GM12874 (cell line): ENCODE measurements at regions not wholly inside any gene's neighbourhood (a gene's known extent, or its start where the extent isn't known, plus 50 kb on each side); places are given as distances from the start of the nearest gene placed in this dataset.

Experiments used
- TF ChIP-seq, protein P1 (sequence below): IDR thresholded peaks from 2 replicates; pipeline ENCODE4 v1.5.1; 2011; ENCODE audit warnings: low read depth, mild to moderate bottlenecking, control low read depth, low read length, moderate library complexity; ENCODE audit not compliant: insufficient read depth

DNA sequence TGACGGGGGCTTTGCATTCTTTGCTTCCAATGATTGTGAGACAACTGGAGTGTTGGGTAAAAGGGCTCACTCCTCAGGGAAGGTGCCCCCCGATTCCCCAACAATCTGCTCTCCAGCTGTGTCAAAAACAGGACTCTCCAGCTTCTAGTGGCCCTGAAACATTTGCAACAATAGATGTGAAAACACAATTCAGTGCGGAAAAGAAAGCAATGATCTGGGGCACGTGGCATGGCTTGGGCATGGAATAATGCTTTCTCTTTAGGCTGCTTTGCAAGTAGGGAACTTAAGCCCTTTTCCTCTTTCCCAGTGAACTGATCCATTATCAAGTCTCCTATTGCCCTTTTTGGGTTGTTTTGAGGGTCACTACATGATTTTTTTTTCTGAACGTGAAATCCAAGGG lies 239.9 kb downstream of the C4orf33 start:
- TF ChIP-seq, protein P1, sequence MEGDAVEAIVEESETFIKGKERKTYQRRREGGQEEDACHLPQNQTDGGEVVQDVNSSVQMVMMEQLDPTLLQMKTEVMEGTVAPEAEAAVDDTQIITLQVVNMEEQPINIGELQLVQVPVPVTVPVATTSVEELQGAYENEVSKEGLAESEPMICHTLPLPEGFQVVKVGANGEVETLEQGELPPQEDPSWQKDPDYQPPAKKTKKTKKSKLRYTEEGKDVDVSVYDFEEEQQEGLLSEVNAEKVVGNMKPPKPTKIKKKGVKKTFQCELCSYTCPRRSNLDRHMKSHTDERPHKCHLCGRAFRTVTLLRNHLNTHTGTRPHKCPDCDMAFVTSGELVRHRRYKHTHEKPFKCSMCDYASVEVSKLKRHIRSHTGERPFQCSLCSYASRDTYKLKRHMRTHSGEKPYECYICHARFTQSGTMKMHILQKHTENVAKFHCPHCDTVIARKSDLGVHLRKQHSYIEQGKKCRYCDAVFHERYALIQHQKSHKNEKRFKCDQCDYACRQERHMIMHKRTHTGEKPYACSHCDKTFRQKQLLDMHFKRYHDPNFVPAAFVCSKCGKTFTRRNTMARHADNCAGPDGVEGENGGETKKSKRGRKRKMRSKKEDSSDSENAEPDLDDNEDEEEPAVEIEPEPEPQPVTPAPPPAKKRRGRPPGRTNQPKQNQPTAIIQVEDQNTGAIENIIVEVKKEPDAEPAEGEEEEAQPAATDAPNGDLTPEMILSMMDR: no peak

DNA sequence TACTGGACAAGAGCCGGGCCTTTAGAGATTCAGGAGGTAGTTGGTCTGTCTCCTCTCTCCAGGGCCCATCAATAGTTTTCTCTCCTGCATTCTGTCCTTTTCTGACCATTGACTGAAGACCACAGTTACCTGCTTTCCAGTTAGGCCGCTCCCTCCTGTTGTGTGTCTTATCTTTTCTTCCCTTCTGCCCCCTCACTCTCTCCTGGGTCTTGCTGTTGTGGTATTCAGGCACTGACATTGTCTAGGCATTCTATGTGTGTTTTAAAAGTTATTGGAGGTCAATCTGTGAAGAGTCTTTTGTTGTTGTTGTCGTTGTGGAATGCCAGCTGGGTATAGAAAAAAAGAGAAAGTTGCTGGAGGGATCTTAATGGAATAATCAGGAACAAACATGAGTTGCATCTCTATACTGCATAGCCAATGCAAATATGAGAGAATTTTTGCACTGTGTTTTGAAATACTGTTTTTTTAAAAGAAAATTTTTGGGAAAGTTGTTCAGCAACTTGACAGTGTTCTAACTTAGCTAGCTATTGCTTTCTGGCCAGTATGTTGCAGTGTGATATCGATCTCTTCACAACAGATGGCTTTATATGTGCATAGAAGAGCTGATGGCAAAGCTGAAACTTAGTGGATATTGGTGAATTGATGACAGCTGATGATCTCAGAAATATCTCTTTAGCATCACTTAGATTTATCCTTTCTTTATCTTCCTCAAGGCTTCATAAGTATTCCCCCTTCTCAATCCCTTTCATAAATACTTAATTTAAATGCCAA lies 240.7 kb downstream of the C4orf33 start:
- TF ChIP-seq, protein P1: no peak

DNA sequence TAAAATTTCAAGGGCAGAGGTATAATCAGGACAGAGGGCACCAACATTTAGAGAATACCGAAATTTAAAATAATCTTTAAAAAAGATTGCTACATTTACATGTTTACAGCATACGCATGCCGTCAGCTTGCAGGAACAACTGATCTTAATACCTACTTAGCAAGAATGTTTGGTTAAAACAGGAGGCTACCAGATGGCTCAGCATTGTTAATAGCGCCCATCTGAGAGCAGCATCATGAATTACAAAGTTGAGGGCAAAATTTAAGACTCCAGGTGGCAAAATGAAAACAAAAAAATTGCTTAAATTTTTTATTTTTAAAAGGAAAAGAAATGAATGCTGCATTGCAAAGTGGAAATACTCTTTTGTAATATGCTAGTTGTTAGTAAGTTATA lies 241.3 kb downstream of the C4orf33 start:
- TF ChIP-seq, protein P1: no peak

DNA sequence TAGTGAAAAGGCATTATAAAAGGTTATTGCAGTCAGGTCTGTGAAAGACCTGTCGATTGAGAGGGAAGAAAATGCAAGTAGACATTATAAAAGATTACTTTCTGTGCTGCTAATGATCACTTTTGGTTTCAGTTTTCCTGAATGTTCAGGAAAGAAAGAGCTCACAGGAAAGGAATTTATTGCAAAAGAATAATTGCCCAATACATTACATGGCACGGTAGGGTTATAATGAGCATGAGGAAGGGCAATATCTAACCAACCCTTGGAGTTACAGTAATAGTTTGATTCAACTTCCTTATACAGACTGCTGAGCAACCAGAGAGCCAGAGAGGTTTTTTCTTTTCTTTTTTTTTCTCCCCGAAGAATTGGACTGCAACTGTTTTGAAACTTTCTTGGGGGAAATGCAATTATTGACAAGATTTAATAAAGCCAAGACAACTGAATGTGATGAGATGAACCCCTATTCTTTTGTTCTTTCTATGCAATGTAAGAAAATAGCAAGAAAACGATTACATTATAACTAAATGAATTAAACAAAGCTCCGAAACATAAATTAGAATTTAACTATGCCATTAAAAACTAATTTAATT lies 247.0 kb downstream of the C4orf33 start:
- TF ChIP-seq, protein P1: no peak

DNA sequence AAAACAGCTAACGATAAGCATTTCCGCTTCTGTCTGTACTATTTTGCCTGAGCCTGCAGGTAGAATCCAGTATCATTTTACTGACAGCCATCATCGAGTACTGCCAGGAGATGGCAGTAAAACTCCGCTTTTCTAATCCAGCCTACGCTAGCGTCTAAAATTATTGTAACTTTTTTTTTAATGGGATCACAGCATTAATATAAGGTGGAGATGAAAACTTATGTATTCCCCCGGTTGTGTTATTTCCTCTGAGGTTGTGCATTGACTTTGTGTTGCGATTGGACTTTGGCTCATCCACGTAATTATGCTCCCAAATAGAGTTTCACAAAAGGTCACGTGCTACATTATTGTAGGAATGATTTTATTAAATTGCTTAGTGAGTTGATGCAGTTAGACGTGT lies 248.1 kb downstream of the C4orf33 start:
- TF ChIP-seq, protein P1: peak; percentile 39; the same call in 1 of the 2 replicates

DNA sequence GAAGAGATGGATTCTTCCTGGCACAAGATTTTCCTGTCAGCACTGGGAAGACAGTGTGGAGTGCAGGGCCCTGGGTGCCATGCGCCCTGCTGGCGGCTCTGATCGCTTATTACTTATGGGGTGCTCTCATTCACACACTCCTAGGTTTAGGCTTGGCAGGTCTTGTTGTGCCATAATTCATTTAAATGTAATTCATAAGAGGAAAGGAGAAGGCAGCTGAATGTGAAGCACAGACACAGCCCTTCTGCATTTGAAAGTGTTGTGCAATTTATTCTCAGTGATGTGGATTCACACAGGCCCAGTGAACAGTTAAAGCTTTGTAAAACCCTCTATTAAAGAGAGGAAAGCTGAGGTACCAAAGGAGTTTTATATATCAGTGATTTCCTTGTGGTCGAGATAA lies 249.7 kb downstream of the C4orf33 start:
- TF ChIP-seq, protein P1: no peak

DNA sequence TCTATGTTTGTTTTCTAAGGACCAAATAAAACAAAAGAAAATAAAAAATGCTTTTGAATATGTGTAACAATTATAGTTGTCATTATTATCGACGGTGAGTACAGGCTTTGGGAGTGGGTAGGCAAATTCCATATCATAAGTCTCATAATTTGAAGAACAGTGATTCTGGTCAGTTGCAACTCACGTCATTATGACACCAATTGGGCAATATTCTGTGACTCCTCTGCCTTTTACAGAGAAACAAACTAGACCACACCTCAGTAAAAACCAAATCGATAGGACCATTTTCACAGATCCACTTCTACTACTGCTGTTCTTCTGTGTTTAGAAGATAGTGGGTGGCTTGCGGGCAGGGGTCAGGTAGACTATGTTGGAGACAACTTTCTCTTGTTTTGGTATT lies 250.1 kb downstream of the C4orf33 start:
- TF ChIP-seq, protein P1: no peak
